PC-9 (cell line): ENCODE measurements at regions not wholly inside any gene's neighbourhood (a gene's known extent, or its start where the extent isn't known, plus 50 kb on each side); places are given as distances from the start of the nearest gene placed in this dataset.

Source experiments
- CTCF ChIP-seq: fragments of 200-600 bp; sonication (generic); conservative IDR thresholded peaks from 2 replicates; pipeline ENCODE4 v1.6.1; 2017; ENCODE audit warnings: mixed run types, antibody characterized with exemption, mild to moderate bottlenecking, moderate library complexity
- EZH2 ChIP-seq: fragments of 200-600 bp; sonication (generic); IDR thresholded peaks from 2 replicates; pipeline ENCODE4 v1.8.0; 2017; ENCODE audit warnings: antibody characterized with exemption, low read depth

- no peak for TF ChIP-seq CTCF
- no peak for TF ChIP-seq EZH2
Observed at GRCh38 chr18:11249391-11249790, 100.0 kb upstream of the PIEZO2 start.
